ENCODE measurements at regions not wholly inside any gene's neighbourhood (a gene's known extent, or its start where the extent isn't known, plus 50 kb on each side); places are given as distances from the start of the nearest gene placed in this dataset.

- TF ChIP-seq CTCF (IDR thresholded peaks at IDR 0.05), result no peak
- TF ChIP-seq POLR2A (IDR thresholded peaks at IDR 0.05), result no peak
Observed at GRCh38 chr5:168165221-168165914, 126.1 kb upstream of the WWC1 start.
